HEK293T (cell line): ENCODE measurements at regions not wholly inside any gene's neighbourhood (a gene's known extent, or its start where the extent isn't known, plus 50 kb on each side); places are given as distances from the start of the nearest gene placed in this dataset.
"Not testable (repeated sequence)": the region's sequence is repeated elsewhere in the genome, so short reads cannot be mapped to it uniquely, and the experiment has no call there.

ENCODE experiments used
- CTCF ChIA-PET: fragments of 350-600 bp; formaldehyde crosslinking; extraction: SDS; loops from one replicate; lab custom pipeline; 2021; ENCODE audit warnings: antibody characterized with exemption, inconsistent platforms; lab: Yijun Ruan, JAX
- POLR2A ChIA-PET: fragments of 350-600 bp; formaldehyde crosslinking; extraction: SDS; loops from one replicate; lab custom pipeline; 2020; ENCODE audit warnings: antibody characterized with exemption, inconsistent platforms; lab: Yijun Ruan, JAX
- DNase-seq: peaks from one replicate; pipeline ENCODE4 v3.0.0; 2012; ENCODE audit warnings: mixed read lengths; ENCODE audit errors: extremely low spot score
- ARNT ChIP-seq: fragments of 450-650 bp; IDR thresholded peaks from 2 replicates; pipeline ENCODE4 v1.6.1; 2017; ENCODE audit warnings: mild to moderate bottlenecking
- BHLHE40 ChIP-seq: fragments of 450-650 bp; IDR thresholded peaks from 2 replicates; pipeline ENCODE4 v1.6.1; 2016; ENCODE audit warnings: mild to moderate bottlenecking, moderate library complexity, borderline replicate concordance
- CTBP1 ChIP-seq: fragments of 450-650 bp; IDR thresholded peaks from 2 replicates; pipeline ENCODE4 v1.6.1; 2016; ENCODE audit warnings: borderline replicate concordance
- ELF4 ChIP-seq: fragments of 450-650 bp; IDR thresholded peaks from 2 replicates; pipeline ENCODE4 v1.6.1; 2017; ENCODE audit warnings: antibody characterized with exemption
- FOXA1 ChIP-seq: fragments of 450-650 bp; IDR thresholded peaks from 2 replicates; pipeline ENCODE4 v1.6.1; 2016; ENCODE audit warnings: mild to moderate bottlenecking
- FOXK2 ChIP-seq: fragments of 450-650 bp; IDR thresholded peaks from 2 replicates; pipeline ENCODE4 v1.6.1; 2016; ENCODE audit warnings: mild to moderate bottlenecking
- FOXM1 ChIP-seq: fragments of 450-650 bp; IDR thresholded peaks from 2 replicates; pipeline ENCODE4 v1.6.1; 2017; ENCODE audit warnings: mild to moderate bottlenecking, borderline replicate concordance
- HDGF ChIP-seq: fragments of 450-650 bp; IDR thresholded peaks from 2 replicates; pipeline ENCODE4 v1.6.1; 2017; ENCODE audit warnings: antibody characterized with exemption, borderline replicate concordance
- L3MBTL2 ChIP-seq: fragments of 450-650 bp; conservative IDR thresholded peaks from 2 replicates; pipeline ENCODE4 v1.6.1; 2016; ENCODE audit warnings: mild to moderate bottlenecking
- LEF1 ChIP-seq: fragments of 450-650 bp; IDR thresholded peaks from 2 replicates; pipeline ENCODE4 v1.6.1; 2017; ENCODE audit warnings: mild to moderate bottlenecking, borderline replicate concordance
- NFRKB ChIP-seq: fragments of 450-650 bp; IDR thresholded peaks from 2 replicates; pipeline ENCODE4 v1.6.1; 2016; ENCODE audit warnings: mild to moderate bottlenecking, moderate library complexity
- SP1 ChIP-seq: fragments of 450-650 bp; IDR thresholded peaks from 2 replicates; pipeline ENCODE4 v1.6.1; 2017
- SUZ12 ChIP-seq: fragments of 450-650 bp; IDR thresholded peaks from 2 replicates; pipeline ENCODE4 v1.6.1; 2016; ENCODE audit warnings: mild to moderate bottlenecking
- TARDBP ChIP-seq: fragments of 450-650 bp; IDR thresholded peaks from 2 replicates; pipeline ENCODE4 v1.6.1; 2016
- ZNF384 ChIP-seq: fragments of 450-650 bp; IDR thresholded peaks from 2 replicates; pipeline ENCODE4 v1.6.1; 2016
- TF ChIP-seq, protein P1 (sequence below): fragments of 450-650 bp; IDR thresholded peaks from 2 replicates; pipeline ENCODE4 v1.6.1; 2016

DNA sequence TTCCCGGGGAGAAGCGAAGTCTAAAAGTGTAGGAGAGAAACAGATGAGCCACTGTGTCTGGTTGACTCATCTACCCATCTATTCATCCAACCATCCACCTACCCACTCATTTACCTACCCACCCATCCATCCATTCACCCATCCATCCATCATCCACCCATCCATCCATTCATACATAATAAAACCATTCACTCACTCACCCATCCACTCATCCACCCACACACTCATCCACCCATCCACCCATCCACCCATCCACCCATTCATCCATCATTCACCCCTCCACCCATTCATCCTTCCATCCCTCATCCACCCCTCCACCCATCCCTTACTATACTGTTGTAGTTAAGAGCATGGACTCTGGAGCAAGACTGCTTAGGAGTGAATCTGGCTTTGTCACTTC, 136.4 kb upstream of the ATP2B2 start:
- no peak for DNase-seq
- CTCF ChIA-PET = no interaction called here
- TF ChIP-seq BHLHE40 = no peak
- no peak for TF ChIP-seq FOXA1
- TF ChIP-seq FOXK2 = no peak
- no peak for TF ChIP-seq NFRKB
- POLR2A ChIA-PET = no interaction called here

DNA sequence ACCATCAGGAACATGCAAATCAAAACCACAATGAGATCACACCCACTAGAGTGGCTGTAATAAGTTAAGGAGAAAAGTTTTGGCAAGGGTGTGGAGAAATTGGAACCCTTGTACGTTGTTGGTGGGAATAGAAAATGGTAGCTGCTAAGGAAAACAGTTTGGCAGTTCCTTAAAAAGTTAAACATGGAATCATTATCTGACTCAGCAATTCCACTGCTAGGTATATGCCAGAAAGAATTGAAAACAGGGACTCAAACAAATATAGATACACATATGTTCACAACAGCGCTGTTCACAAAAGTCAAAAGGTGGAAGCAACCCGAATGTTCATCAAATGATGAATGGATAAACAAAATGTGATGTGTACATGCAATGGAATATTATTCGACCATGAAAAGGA, 138.8 kb upstream of the ATP2B2 start:
- ChIA-PET POLR2A (no interaction called here), CTCF (no interaction called here)
- TF ChIP-seq HDGF (no peak), NFRKB (no peak), ELF4 (no peak), BHLHE40 (no peak), SUZ12 (no peak), ARNT (no peak), FOXK2 (no peak), FOXM1 (no peak), TARDBP (no peak), SP1 (no peak), L3MBTL2 (no peak), FOXA1 (no peak), CTBP1 (no peak), LEF1 (no peak), ZNF384 (no peak)
- TF ChIP-seq, protein P1, sequence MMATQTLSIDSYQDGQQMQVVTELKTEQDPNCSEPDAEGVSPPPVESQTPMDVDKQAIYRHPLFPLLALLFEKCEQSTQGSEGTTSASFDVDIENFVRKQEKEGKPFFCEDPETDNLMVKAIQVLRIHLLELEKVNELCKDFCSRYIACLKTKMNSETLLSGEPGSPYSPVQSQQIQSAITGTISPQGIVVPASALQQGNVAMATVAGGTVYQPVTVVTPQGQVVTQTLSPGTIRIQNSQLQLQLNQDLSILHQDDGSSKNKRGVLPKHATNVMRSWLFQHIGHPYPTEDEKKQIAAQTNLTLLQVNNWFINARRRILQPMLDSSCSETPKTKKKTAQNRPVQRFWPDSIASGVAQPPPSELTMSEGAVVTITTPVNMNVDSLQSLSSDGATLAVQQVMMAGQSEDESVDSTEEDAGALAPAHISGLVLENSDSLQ = no peak
- DNase-seq = no peak

DNA sequence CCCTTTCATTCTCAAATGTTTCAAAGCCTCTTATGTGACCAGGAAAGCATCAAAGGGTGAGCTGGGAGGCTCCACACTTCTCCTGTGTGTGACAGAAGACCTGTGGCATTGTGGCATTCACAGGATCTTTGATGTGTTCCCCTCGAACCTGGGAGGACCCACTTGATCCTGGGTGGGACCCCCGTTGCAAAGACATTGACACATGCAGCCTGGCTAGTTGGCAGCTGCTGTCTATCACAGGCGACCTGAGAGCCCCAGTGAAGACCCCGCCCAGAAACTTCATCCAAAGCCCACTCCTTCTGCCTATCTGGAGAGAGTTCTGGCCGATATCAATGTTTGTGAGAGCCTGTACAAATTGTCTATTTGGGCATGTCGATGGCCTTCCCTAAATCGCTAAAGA, 140.4 kb upstream of the ATP2B2 start:
- POLR2A ChIA-PET = no interaction called here
- TF ChIP-seq ARNT (no peak), CTBP1 (no peak), ELF4 (no peak), NFRKB (no peak), FOXA1 (no peak), HDGF (no peak), SUZ12 (no peak), ZNF384 (no peak), FOXK2 (no peak)
- TF ChIP-seq, protein P1 = no peak
- CTCF ChIA-PET = no interaction called here
- no peak for DNase-seq

DNA sequence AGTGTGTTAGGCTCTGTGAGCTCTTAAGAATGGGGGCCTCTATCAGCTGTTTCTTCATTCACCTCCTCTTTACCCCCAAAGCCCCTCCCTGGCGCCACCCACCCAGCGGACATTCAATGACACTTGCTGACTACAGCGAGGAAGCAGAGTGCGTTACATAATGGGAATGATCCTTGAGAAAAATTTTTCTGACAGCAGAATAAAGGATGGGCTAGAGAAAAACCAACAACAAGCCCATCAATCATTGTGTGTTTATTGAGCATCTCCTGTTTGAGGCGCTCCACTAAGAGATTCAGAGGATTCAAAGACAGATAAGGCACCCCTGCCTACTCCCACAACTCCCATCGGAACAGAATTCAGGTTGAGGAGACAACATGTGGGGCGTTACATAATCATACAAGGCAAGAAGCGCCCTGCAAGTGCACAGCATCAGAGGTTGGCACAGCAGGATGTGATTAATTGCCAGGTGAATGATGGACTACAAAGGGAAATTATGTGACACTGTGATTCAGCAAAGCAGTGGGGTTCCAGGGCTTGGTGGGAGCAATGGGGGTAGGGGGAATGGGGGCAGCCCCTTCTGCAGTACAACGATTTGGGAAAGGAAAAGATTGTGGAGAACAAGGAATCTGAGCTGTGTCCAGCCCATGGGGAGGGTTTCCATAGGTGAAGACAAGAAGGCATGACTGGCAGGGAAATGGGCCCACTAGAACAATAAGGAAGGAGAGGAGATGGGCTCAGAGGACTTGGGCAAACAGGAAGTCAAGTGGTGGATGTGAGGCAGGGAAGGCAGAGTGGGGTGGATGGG, 141.3 kb upstream of the ATP2B2 start:
- TF ChIP-seq FOXM1 (no peak), FOXK2 (no peak), SUZ12 (no peak), LEF1 (no peak)
- TF ChIP-seq, protein P1 = no peak
- CTCF ChIA-PET = no interaction called here
- DNase-seq = no peak
- POLR2A ChIA-PET = no interaction called here

DNA sequence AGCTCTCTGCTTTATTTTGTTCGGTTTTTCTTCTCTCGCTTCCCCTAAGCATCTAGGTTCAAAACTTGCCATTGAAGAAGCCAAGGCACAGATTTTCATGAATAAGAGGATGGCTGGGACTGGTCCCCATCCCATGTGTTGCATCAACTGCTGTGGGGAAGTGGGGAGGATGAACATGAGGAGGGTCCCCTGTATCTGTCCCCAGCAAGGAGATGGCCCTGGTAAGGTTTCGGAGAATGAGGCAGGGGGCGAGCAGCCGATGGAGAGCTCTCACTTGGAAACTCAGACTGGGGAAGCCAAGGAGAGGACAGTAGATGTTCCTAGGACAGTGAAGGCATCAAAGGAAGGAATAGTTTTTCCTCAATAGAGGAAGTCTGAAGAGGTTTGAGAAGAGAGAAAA, 142.0 kb upstream of the ATP2B2 start:
- POLR2A ChIA-PET = no interaction called here
- no peak for TF ChIP-seq HDGF
- TF ChIP-seq, protein P1 = no peak
- no peak for TF ChIP-seq FOXK2
- no peak for TF ChIP-seq LEF1
- no peak for TF ChIP-seq ZNF384
- no peak for TF ChIP-seq NFRKB
- no peak for TF ChIP-seq SUZ12
- no peak for TF ChIP-seq BHLHE40
- TF ChIP-seq FOXA1 = no peak
- no peak for TF ChIP-seq ARNT
- no peak for TF ChIP-seq SP1
- TF ChIP-seq TARDBP = no peak
- no peak for DNase-seq
- CTCF ChIA-PET = no interaction called here

DNA sequence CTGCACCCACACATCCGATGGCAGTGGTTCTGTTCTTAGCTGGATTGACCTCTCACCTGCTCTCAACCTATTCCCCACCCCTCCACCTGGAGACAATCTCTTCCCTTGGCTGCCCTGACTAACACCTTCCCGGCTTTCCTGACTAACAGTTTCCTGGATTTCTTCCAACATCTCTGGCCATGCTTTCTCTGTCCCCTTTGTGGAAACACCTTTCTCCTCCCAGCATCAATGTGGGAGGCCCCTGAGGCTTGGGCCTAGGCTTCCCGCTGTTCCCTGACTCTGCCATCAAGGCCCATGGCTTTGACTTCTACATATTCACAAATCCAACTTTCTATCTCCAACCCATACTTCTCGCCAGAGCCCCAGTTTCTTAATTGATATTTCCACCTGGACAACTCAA, 142.8 kb upstream of the ATP2B2 start:
- CTCF ChIA-PET = no interaction called here
- TF ChIP-seq FOXA1 (no peak), ELF4 (no peak), TARDBP (no peak), CTBP1 (no peak), FOXK2 (no peak), HDGF (no peak), NFRKB (no peak), BHLHE40 (no peak)
- TF ChIP-seq, protein P1 = no peak
- POLR2A ChIA-PET = no interaction called here
- DNase-seq = no peak

DNA sequence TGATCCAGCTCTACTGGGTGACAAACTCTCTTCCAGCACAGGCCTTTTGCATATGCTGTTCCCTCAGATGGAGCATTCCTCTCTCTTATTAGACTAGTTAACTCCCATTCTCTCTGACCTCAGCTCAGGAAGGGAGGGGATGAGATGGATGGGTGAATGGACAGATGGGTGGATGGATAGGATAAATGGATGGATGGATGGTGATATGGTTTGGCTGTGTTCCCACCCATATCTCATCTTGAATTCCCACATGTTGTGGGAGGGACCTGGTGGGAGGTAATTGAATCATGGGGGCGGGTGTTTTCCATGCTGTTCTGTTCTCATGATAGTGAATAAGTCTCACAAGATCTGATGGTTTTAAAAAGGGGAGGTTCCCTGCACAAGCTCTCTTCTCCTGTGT, 144.1 kb upstream of the ATP2B2 start:
- POLR2A ChIA-PET, CTCF ChIA-PET, DNase-seq: not testable (repeated sequence)
